Esophagus squamous epithelium (tissue), 4 donors: ENCODE measurements at regions not wholly inside any gene's neighbourhood (a gene's known extent, or its start where the extent isn't known, plus 50 kb on each side); places are given as distances from the start of the nearest gene placed in this dataset.

Experiments
- POLR2A ChIP-seq, 4 donors: fragments of 450-650 bp; IDR thresholded peaks; one replicate each; pipeline ENCODE4 v1.6.1; 2017; ENCODE audit warnings: antibody characterized with exemption in 4 of 4, mild to moderate bottlenecking in 4 of 4, moderate library complexity in 3 of 4
- TF ChIP-seq, protein P1 (sequence below), 6 experiments: fragments of 450-650 bp in 4 of 6; fragments of 200-600 bp in 2 of 6; sonication (generic) in 2 of 6; IDR thresholded peaks; one replicate each; pipeline ENCODE4 v1.5.1; 2016 to 2019; ENCODE audit warnings: antibody characterized with exemption in 6 of 6, mild to moderate bottlenecking in 4 of 6, moderate library complexity in 4 of 6

DNA sequence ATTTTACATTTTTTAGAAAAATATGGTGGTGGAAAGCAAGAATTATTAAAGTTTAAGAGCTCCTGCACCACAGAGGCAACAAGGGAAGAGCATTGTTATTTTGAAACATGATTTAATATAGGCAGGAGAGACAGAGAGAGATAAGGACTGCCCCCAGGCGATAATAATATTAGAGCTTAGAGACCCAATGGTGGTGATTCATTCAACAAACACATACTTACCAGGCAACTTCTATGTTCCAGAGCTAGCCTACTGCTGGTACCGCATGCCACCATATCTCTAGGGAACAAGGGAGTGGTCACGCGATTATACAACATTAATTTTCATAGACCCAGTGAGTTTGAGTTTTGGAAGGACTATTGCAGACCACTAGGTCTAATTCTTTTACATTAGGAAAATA lies 327.8 kb upstream of the SOX11 start:
- TF ChIP-seq, protein P1, sequence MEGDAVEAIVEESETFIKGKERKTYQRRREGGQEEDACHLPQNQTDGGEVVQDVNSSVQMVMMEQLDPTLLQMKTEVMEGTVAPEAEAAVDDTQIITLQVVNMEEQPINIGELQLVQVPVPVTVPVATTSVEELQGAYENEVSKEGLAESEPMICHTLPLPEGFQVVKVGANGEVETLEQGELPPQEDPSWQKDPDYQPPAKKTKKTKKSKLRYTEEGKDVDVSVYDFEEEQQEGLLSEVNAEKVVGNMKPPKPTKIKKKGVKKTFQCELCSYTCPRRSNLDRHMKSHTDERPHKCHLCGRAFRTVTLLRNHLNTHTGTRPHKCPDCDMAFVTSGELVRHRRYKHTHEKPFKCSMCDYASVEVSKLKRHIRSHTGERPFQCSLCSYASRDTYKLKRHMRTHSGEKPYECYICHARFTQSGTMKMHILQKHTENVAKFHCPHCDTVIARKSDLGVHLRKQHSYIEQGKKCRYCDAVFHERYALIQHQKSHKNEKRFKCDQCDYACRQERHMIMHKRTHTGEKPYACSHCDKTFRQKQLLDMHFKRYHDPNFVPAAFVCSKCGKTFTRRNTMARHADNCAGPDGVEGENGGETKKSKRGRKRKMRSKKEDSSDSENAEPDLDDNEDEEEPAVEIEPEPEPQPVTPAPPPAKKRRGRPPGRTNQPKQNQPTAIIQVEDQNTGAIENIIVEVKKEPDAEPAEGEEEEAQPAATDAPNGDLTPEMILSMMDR (IDR thresholded peaks at IDR 0.05) = no peak
- TF ChIP-seq POLR2A (IDR thresholded peaks at IDR 0.05) = no peak
